Upper lobe of right lung (tissue), 1 donor: ENCODE measurements at regions not wholly inside any gene's neighbourhood (a gene's known extent, or its start where the extent isn't known, plus 50 kb on each side); places are given as distances from the start of the nearest gene placed in this dataset.

Experiments
- ATAC-seq: fragments of 200-7000 bp; cut with Tn5 transposase; one replicate; pipeline ENCODE4 v1.9.1; 2020; ENCODE audit warnings: mild to moderate bottlenecking, moderate library complexity
- DNase-seq: peaks from one replicate; pipeline ENCODE4 v3.0.0-alpha.2; 2020
- H3K27ac ChIP-seq: fragments of 200-600 bp; one replicate; pipeline ENCODE4 v1.8.0; 2022
- H3K27me3 ChIP-seq: fragments of 200-600 bp; one replicate; pipeline ENCODE4 v1.8.0; 2022; ENCODE audit warnings: mild to moderate bottlenecking
- H3K36me3 ChIP-seq: fragments of 200-600 bp; one replicate; pipeline ENCODE4 v1.8.0; 2022
- H3K4me1 ChIP-seq: fragments of 200-600 bp; one replicate; pipeline ENCODE4 v1.8.0; 2022
- H3K4me3 ChIP-seq: fragments of 200-600 bp; one replicate; pipeline ENCODE4 v1.8.0; 2022; ENCODE audit warnings: mild to moderate bottlenecking
- H3K9me3 ChIP-seq: fragments of 200-600 bp; one replicate; pipeline ENCODE4 v1.8.0; 2022
- CTCF ChIP-seq: fragments of 200-600 bp; IDR thresholded peaks from one replicate; pipeline ENCODE4 v1.8.0; 2022; ENCODE audit warnings: antibody characterized with exemption
- intact Hi-C: fragments of 100-400 bp; cut with DNase I; formaldehyde crosslinking; loops from one replicate; pipeline ENCODE4 v1.11.0; 2022
- donor health status: DM: no; HTN: yes; CAD: no; lungs with severe emphysema.

GRCh38 chr11:69361048-69361447 lies 67.1 kb downstream of the MYEOV start:
- no peak for DNase-seq
- intact Hi-C loops = no loop called here
- Histone ChIP-seq H3K4me3 (no peak overlapping the region), H3K27me3 (no peaks in the 10 kb centered on the region), H3K9me3 (no peaks in the 10 kb centered on the region), H3K36me3 (no peaks in the 10 kb centered on the region), H3K27ac (no peak overlapping the region), H3K4me1 (peaks cover 4% of the 10 kb centered on the region)
- ATAC-seq = no peak
- no peak for TF ChIP-seq CTCF

GRCh38 chr11:69361466-69361865 lies 67.5 kb downstream of the MYEOV start:
- intact Hi-C loops = no loop called here
- no peaks in the 10 kb centered on the region for H3K9me3 ChIP-seq
- no peak overlapping the region for H3K27ac ChIP-seq
- DNase-seq (no peak), ATAC-seq (no peak)
- no peaks in the 10 kb centered on the region for H3K36me3 ChIP-seq
- H3K4me3 ChIP-seq = no peak overlapping the region
- peaks cover 4% of the 10 kb centered on the region for H3K4me1 ChIP-seq
- H3K27me3 ChIP-seq = no peaks in the 10 kb centered on the region
- no peak for TF ChIP-seq CTCF

GRCh38 chr11:69362315-69362714 lies 68.4 kb downstream of the MYEOV start:
- DNase-seq (no peak), ATAC-seq (no peak)
- Histone ChIP-seq H3K9me3 (no peaks in the 10 kb centered on the region), H3K27me3 (no peaks in the 10 kb centered on the region), H3K4me1 (peaks cover 4% of the 10 kb centered on the region), H3K36me3 (no peaks in the 10 kb centered on the region), H3K4me3 (no peak overlapping the region), H3K27ac (no peak overlapping the region)
- no peak for TF ChIP-seq CTCF
- intact Hi-C loops = no loop called here

DNA sequence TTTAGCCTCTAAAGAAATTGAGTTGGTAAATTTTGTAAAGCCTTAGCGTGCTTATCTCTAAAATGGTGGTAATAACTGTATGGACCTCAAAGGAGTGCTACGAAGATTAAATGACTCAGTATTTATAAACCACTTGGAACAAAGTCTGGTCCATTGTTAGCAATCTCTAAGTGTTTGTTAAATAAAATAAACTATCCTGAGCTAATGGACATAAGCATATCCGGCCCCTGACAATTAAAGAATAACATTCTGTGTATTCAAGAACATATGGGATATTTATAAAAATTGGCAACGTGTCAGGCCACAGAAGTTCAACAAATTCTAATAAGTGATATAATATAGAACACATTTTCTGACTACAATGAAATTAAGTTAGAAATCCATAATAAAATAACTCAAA lies 71.0 kb downstream of the MYEOV start:
- H3K27ac ChIP-seq = no peak overlapping the region
- DNase-seq = no peak
- ATAC-seq = no peak
- intact Hi-C loops = no loop called here
- no peaks in the 10 kb centered on the region for H3K27me3 ChIP-seq
- no peaks in the 10 kb centered on the region for H3K9me3 ChIP-seq
- H3K4me1 ChIP-seq = peaks cover 4% of the 10 kb centered on the region
- TF ChIP-seq CTCF = no peak
- no peak overlapping the region for H3K4me3 ChIP-seq
- no peaks in the 10 kb centered on the region for H3K36me3 ChIP-seq

DNA sequence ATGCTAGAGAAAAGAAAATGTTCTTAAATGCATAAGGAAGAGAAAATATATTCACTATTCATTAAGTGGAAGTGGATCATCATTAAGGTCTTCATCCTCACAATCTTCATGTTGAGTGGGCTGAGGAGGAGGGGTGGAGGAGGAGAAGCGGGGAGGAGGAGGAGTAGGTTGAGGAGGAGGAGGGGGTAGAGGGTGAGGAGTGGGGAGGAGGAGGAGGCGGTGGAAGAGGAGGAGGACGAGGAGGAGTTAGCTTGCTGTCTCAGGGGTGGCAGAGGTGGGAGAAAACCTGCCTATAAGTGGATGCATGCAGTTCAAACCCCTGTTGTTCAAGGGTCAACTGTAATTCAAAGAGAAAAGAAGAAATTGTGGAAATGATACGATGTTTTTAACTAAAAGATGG lies 71.6 kb downstream of the MYEOV start:
- H3K36me3 ChIP-seq = no peaks in the 10 kb centered on the region
- ATAC-seq (no peak), DNase-seq (no peak)
- H3K4me1 ChIP-seq = peaks cover 4% of the 10 kb centered on the region
- no peaks in the 10 kb centered on the region for H3K9me3 ChIP-seq
- no peak overlapping the region for H3K4me3 ChIP-seq
- H3K27me3 ChIP-seq = no peaks in the 10 kb centered on the region
- TF ChIP-seq CTCF = no peak
- H3K27ac ChIP-seq = no peak overlapping the region
- intact Hi-C loops = no loop called here

DNA sequence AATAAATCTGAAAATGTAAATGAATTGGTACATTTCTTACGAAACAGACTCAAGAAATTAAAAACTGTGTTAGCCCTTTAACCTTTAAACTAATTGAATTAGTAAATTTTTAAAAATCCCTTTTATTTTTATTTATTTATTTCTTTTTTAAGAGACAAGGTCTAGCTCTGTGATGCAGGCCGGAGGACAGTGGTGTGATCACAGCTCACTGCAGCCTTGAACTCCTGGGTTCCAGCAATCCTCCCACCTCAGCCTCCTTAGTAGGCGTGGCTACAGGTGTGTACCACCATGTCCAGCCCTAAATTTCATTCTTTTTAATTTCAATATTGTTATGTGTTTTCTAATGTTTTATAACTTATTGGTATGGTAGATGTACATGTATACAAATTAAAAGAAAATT lies 72.6 kb downstream of the MYEOV start:
- DNase-seq = no peak
- H3K4me1 ChIP-seq = peaks cover 4% of the 10 kb centered on the region
- intact Hi-C loops = no loop called here
- no peak overlapping the region for H3K4me3 ChIP-seq
- TF ChIP-seq CTCF = no peak
- ATAC-seq = no peak
- no peaks in the 10 kb centered on the region for H3K27me3 ChIP-seq
- H3K27ac ChIP-seq = no peak overlapping the region
- no peaks in the 10 kb centered on the region for H3K9me3 ChIP-seq
- H3K36me3 ChIP-seq = no peaks in the 10 kb centered on the region
